Panc1 (cell line): ENCODE measurements at regions not wholly inside any gene's neighbourhood (a gene's known extent, or its start where the extent isn't known, plus 50 kb on each side); places are given as distances from the start of the nearest gene placed in this dataset.
"Not testable (repeated sequence)": the region's sequence is repeated elsewhere in the genome, so short reads cannot be mapped to it uniquely, and the experiment has no call there.

Source experiments
- POLR2AphosphoS5 ChIP-seq: IDR thresholded peaks from 2 replicates; pipeline ENCODE4 v1.6.1; 2012; ENCODE audit warnings: mild to moderate bottlenecking, low read depth, low read length, moderate library complexity
- SIN3A ChIP-seq: IDR thresholded peaks from 2 replicates; pipeline ENCODE4 v1.6.1; 2012; ENCODE audit warnings: low read depth, mild to moderate bottlenecking, low read length, moderate library complexity, borderline replicate concordance; ENCODE audit not compliant: insufficient read depth
- TF ChIP-seq, protein P1 (sequence below): fragments of 450-650 bp; IDR thresholded peaks from 2 replicates; pipeline ENCODE4 v1.5.1; 2017; ENCODE audit warnings: mild to moderate bottlenecking
- TF ChIP-seq, protein P2 (sequence below), 2 experiments: IDR thresholded peaks; 2 replicates each; pipeline ENCODE4 v1.6.1; 2011 to 2012; ENCODE audit warnings: low read depth in 2 of 2, control low read depth in 1 of 2, low read length in 1 of 2, mild to moderate bottlenecking in 1 of 2, moderate library complexity in 1 of 2; ENCODE audit not compliant: insufficient read depth in 1 of 2

DNA sequence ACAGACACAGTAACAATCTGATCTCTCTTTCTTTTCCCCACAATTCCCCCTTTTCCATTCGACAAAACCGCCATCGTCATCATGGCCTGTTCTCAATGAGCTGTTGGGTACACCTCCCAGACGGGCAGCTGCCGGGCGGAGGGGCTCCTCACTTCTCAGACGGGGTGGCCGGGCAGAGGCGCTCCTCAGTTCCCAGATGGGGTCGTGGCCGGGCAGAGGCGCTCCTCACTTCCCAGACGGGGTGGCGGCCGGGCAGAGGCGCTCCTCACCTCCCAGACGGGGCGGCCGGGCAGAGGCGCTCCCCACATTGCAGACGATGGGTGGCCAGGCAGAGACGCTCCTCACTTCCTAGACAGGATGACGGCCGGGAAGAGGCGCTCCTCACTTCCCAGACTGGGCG lies 415.5 kb downstream of the RSL24D1 start:
- TF ChIP-seq, protein P1, sequence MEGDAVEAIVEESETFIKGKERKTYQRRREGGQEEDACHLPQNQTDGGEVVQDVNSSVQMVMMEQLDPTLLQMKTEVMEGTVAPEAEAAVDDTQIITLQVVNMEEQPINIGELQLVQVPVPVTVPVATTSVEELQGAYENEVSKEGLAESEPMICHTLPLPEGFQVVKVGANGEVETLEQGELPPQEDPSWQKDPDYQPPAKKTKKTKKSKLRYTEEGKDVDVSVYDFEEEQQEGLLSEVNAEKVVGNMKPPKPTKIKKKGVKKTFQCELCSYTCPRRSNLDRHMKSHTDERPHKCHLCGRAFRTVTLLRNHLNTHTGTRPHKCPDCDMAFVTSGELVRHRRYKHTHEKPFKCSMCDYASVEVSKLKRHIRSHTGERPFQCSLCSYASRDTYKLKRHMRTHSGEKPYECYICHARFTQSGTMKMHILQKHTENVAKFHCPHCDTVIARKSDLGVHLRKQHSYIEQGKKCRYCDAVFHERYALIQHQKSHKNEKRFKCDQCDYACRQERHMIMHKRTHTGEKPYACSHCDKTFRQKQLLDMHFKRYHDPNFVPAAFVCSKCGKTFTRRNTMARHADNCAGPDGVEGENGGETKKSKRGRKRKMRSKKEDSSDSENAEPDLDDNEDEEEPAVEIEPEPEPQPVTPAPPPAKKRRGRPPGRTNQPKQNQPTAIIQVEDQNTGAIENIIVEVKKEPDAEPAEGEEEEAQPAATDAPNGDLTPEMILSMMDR = not testable (repeated sequence)
- TF ChIP-seq, protein P2, sequence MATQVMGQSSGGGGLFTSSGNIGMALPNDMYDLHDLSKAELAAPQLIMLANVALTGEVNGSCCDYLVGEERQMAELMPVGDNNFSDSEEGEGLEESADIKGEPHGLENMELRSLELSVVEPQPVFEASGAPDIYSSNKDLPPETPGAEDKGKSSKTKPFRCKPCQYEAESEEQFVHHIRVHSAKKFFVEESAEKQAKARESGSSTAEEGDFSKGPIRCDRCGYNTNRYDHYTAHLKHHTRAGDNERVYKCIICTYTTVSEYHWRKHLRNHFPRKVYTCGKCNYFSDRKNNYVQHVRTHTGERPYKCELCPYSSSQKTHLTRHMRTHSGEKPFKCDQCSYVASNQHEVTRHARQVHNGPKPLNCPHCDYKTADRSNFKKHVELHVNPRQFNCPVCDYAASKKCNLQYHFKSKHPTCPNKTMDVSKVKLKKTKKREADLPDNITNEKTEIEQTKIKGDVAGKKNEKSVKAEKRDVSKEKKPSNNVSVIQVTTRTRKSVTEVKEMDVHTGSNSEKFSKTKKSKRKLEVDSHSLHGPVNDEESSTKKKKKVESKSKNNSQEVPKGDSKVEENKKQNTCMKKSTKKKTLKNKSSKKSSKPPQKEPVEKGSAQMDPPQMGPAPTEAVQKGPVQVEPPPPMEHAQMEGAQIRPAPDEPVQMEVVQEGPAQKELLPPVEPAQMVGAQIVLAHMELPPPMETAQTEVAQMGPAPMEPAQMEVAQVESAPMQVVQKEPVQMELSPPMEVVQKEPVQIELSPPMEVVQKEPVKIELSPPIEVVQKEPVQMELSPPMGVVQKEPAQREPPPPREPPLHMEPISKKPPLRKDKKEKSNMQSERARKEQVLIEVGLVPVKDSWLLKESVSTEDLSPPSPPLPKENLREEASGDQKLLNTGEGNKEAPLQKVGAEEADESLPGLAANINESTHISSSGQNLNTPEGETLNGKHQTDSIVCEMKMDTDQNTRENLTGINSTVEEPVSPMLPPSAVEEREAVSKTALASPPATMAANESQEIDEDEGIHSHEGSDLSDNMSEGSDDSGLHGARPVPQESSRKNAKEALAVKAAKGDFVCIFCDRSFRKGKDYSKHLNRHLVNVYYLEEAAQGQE (IDR thresholded peaks at IDR 0.05; ENCODE audit: insufficient read depth in 1 of 2, low read depth in 2 of 2, low read length in 1 of 2) = not testable (repeated sequence)
- TF ChIP-seq POLR2AphosphoS5, SIN3A: not testable (repeated sequence)
